Left ventricle myocardium inferior (tissue), 1 donor: ENCODE measurements at regions not wholly inside any gene's neighbourhood (a gene's known extent, or its start where the extent isn't known, plus 50 kb on each side); places are given as distances from the start of the nearest gene placed in this dataset.

ENCODE experiments used
- DNase-seq: peaks from one replicate; pipeline ENCODE4 v3.0.0-alpha.2; 2020
- H3K27ac ChIP-seq: fragments of 200-600 bp; replicated peaks from 2 replicates; pipeline ENCODE4 v1.8.0; 2021
- H3K27me3 ChIP-seq: fragments of 200-600 bp; 2 replicates; pipeline ENCODE4 v1.8.0; 2021; ENCODE audit warnings: low read depth
- H3K36me3 ChIP-seq: fragments of 200-600 bp; 2 replicates; pipeline ENCODE4 v1.8.0; 2021
- H3K4me1 ChIP-seq: fragments of 200-600 bp; 2 replicates; pipeline ENCODE4 v1.8.0; 2021
- H3K4me3 ChIP-seq: fragments of 200-600 bp; 2 replicates; pipeline ENCODE4 v1.8.0; 2021; ENCODE audit warnings: mild to moderate bottlenecking, moderate library complexity
- H3K9me3 ChIP-seq: fragments of 200-600 bp; replicated peaks from 2 replicates; pipeline ENCODE4 v1.8.0; 2021
- intact Hi-C: fragments of 100-400 bp; cut with micrococcal nuclease; formaldehyde crosslinking; loops from one replicate; pipeline ENCODE4 v1.11.0; 2022
- TF ChIP-seq, protein P1 (sequence below): fragments of 200-600 bp; IDR thresholded peaks from 2 replicates; pipeline ENCODE4 v1.8.0; 2021; ENCODE audit warnings: antibody characterized with exemption, mild to moderate bottlenecking, borderline replicate concordance
- donor health status: DM: no; HTN: yes; CAD: no; lungs with severe emphysema.

DNA sequence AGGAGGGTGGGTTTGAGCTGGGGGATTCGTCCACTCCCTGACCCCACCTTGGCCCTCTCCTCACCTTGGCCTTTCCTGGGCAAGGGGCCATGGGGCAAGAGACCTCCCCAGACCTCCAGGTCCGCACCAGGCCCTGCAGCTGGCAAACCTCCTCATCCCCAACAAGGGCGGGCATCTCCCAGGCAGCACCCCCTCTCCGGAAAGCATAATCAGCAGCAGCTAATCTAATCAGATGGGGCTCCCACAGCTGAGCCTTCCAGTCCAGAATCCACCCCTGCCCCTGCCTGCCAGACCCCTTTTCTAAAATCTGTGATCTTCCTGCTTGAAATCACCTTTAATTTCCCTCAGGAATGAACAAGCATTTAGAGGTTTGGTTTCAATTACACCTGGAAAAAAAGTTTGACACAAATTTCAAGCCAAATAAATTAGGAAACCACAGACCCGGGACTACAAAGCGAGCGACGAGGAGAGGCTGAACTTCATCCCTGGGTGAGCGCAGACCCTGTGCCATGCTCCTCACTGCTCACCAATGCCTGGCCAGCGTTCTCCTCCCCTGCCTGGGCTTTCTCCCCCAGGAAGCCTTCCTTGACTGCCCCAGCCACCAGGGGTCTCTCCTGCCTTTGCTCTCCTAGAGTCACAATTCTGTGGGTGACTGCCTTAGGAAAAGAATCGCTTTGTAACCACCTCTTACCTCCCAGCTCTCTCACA, 143.0 kb upstream of the MYCN start:
- H3K36me3 ChIP-seq, result no peaks in the 10 kb centered on the region
- intact Hi-C loops, result no loop called here
- H3K4me3 ChIP-seq, result no peak overlapping the region
- H3K4me1 ChIP-seq, result peaks cover 30% of the 10 kb centered on the region
- no peak overlapping the region for H3K27ac ChIP-seq
- no peak for DNase-seq
- TF ChIP-seq, protein P1, sequence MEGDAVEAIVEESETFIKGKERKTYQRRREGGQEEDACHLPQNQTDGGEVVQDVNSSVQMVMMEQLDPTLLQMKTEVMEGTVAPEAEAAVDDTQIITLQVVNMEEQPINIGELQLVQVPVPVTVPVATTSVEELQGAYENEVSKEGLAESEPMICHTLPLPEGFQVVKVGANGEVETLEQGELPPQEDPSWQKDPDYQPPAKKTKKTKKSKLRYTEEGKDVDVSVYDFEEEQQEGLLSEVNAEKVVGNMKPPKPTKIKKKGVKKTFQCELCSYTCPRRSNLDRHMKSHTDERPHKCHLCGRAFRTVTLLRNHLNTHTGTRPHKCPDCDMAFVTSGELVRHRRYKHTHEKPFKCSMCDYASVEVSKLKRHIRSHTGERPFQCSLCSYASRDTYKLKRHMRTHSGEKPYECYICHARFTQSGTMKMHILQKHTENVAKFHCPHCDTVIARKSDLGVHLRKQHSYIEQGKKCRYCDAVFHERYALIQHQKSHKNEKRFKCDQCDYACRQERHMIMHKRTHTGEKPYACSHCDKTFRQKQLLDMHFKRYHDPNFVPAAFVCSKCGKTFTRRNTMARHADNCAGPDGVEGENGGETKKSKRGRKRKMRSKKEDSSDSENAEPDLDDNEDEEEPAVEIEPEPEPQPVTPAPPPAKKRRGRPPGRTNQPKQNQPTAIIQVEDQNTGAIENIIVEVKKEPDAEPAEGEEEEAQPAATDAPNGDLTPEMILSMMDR, result no peak
- H3K9me3 ChIP-seq, result no peaks in the 10 kb centered on the region
- peaks cover 22% of the 10 kb centered on the region for H3K27me3 ChIP-seq

DNA sequence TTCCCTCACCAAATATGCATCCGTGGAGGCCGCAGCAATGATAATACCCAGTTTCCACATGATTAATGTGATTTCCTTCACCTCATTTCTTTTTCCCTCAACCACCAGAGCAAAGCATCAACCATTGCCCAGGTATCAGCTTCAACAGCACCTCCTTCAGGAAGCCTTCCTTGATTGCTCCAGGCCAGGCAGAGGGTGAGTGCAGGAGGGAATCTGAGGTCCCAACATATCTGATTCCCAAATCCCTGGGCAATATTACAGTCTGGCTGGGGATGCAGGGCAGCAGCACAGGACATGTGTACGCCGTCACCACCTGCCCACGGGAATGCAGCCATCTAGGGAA, 142.4 kb upstream of the MYCN start:
- no peak for DNase-seq
- Histone ChIP-seq H3K4me1 (peaks cover 30% of the 10 kb centered on the region), H3K27me3 (peaks cover 22% of the 10 kb centered on the region), H3K36me3 (no peaks in the 10 kb centered on the region), H3K9me3 (no peaks in the 10 kb centered on the region), H3K4me3 (no peak overlapping the region), H3K27ac (no peak overlapping the region)
- TF ChIP-seq, protein P1, result no peak
- intact Hi-C loops, result no loop called here

DNA sequence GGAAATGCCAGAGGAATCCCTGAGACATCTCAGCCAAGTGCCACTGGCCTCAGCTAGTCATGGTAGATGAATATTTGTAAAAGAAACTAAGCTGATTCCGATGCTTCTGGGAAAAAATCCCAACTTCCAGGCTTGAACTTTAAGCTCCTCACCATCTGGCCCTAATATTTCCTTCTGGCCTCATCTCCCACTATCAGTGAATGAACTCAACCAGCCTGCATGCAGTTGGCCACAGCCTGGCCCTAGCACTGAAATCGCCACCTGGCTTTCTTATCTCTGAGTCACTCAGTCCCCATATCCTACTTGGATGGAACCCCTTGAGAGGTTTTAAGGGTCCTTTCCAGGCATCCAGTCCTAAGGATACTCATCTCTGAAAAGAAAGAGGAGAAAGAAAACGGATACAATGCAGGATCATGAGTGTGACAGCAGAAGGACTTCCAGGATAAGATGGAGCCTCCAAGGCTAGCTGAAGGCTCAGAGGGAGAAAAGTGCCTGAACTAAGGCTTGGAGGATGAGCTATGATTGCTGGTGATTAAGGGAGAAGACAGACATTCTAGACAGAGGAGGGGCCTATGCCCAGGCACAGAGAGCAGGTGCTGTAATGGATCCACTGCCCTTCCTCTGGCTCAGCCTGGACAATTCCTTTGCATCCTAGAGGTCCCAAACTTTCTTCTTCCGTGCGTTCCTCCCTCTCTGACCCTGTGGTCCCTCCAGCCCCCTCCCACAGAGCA, 141.5 kb upstream of the MYCN start:
- intact Hi-C loops, result no loop called here
- Histone ChIP-seq H3K27ac (no peak overlapping the region), H3K27me3 (peaks cover 22% of the 10 kb centered on the region), H3K4me1 (peaks cover 30% of the 10 kb centered on the region), H3K36me3 (no peaks in the 10 kb centered on the region), H3K9me3 (no peaks in the 10 kb centered on the region), H3K4me3 (no peak overlapping the region)
- TF ChIP-seq, protein P1, result no peak
- DNase-seq, result no peak

DNA sequence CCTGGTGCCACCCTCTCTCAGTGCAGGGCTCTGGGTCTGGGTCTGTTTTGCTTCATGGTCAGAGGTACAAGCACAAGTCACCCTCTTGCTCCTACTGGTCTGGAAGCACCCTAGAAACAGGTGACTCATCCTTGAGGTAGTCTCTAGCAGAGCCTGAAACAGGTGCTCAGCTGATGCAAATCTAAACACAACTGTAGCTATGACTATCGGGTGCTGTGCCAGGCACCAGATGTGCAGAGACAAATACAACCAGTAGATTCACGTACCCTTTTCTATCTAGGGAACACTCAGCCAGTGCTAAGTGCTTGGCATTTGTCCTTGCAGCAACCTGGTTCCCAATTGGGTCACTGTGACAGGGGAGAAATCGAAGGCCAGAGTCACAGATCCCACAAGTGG, 140.9 kb upstream of the MYCN start:
- no peak overlapping the region for H3K27ac ChIP-seq
- H3K27me3 ChIP-seq, result peaks cover 22% of the 10 kb centered on the region
- peaks cover 30% of the 10 kb centered on the region for H3K4me1 ChIP-seq
- DNase-seq, result no peak
- TF ChIP-seq, protein P1, result no peak
- H3K9me3 ChIP-seq, result no peaks in the 10 kb centered on the region
- no peaks in the 10 kb centered on the region for H3K36me3 ChIP-seq
- intact Hi-C loops, result no loop called here
- H3K4me3 ChIP-seq, result no peak overlapping the region

GRCh38 chr2:15800495-15801329, 139.6 kb upstream of the MYCN start:
- DNase-seq, result no peak
- TF ChIP-seq, protein P1, result no peak
- Histone ChIP-seq H3K4me1 (peaks cover 23% of the 10 kb centered on the region), H3K9me3 (no peaks in the 10 kb centered on the region), H3K4me3 (no peak overlapping the region), H3K36me3 (no peaks in the 10 kb centered on the region), H3K27ac (no peak overlapping the region), H3K27me3 (peaks cover 14% of the 10 kb centered on the region)
- intact Hi-C loops, result no loop called here
